ENCODE measurements at regions not wholly inside any gene's neighbourhood (a gene's known extent, or its start where the extent isn't known, plus 50 kb on each side); places are given as distances from the start of the nearest gene placed in this dataset.

- DNase-seq (ENCODE audit: low read depth), result no peak
- no peak overlapping the region for H3K27ac ChIP-seq (ENCODE audit: low read depth, low read length)
- TF ChIP-seq EZH2 (IDR thresholded peaks at IDR 0.05; ENCODE audit: insufficient read depth, low read length), result no peak
- TF ChIP-seq, protein P1, sequence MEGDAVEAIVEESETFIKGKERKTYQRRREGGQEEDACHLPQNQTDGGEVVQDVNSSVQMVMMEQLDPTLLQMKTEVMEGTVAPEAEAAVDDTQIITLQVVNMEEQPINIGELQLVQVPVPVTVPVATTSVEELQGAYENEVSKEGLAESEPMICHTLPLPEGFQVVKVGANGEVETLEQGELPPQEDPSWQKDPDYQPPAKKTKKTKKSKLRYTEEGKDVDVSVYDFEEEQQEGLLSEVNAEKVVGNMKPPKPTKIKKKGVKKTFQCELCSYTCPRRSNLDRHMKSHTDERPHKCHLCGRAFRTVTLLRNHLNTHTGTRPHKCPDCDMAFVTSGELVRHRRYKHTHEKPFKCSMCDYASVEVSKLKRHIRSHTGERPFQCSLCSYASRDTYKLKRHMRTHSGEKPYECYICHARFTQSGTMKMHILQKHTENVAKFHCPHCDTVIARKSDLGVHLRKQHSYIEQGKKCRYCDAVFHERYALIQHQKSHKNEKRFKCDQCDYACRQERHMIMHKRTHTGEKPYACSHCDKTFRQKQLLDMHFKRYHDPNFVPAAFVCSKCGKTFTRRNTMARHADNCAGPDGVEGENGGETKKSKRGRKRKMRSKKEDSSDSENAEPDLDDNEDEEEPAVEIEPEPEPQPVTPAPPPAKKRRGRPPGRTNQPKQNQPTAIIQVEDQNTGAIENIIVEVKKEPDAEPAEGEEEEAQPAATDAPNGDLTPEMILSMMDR (IDR thresholded peaks at IDR 0.05; ENCODE audit: insufficient read depth, low read depth, low read length), result no peak
Observed at GRCh38 chr14:85907536-85907935, 377.6 kb downstream of the FLRT2 start.

DNA sequence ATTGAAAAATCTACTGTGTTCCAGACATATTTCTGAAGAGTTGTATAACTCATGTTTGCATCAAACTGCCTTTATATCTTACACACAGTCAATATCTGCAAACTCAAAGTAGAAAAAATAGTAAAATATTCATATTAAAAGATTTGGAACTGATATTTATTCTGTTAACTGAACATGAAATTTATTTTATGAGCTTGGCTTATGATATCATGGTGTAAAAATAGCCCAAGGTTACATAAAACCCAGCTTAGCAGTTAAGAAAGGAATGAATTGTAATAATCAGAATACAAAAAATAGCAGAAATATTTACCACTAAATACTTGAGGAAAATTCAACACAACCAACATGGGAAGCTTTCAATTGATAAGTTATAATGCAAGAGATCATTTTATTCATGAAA is 367.9 kb downstream of the FLRT2 start:
- no peaks in the 10 kb centered on the region for H3K36me3 ChIP-seq (ENCODE audit: insufficient read depth, low read length)
- H3K9me3 ChIP-seq (ENCODE audit: insufficient read depth, low read depth, low read length), result no peaks in the 10 kb centered on the region
- Mint-ChIP-seq H3K27me3 (ENCODE audit: low read depth, unreplicated experiment) (no peaks in the 10 kb centered on the region), H3K9me3 (ENCODE audit: unreplicated experiment) (no peaks in the 10 kb centered on the region), H3K36me3 (ENCODE audit: low read depth, unreplicated experiment) (no peaks in the 10 kb centered on the region), H3K27ac (ENCODE audit: unreplicated experiment) (no peak overlapping the region), H3K4me3 (ENCODE audit: unreplicated experiment) (no peak overlapping the region), H3K4me1 (ENCODE audit: low read depth, unreplicated experiment) (no peaks in the 10 kb centered on the region)
- H3K4me2 ChIP-seq (ENCODE audit: low read length), result no peak overlapping the region
- H3K4me1 ChIP-seq (ENCODE audit: insufficient read depth, low read length), result no peaks in the 10 kb centered on the region
- DNase-seq (ENCODE audit: low read depth) (no peak), FAIRE-seq (no peak)
- H4K20me1 ChIP-seq (ENCODE audit: insufficient read depth, low read length), result no peaks in the 10 kb centered on the region
- no peak for TF ChIP-seq EZH2 (IDR thresholded peaks at IDR 0.05; ENCODE audit: insufficient read depth, low read length)
- TF ChIP-seq, protein P1 (IDR thresholded peaks at IDR 0.05; ENCODE audit: insufficient read depth, low read depth, low read length), result no peak
- H3K79me2 ChIP-seq (ENCODE audit: insufficient read depth, low read length), result no peaks in the 10 kb centered on the region
- no peak overlapping the region for H3K4me3 ChIP-seq (ENCODE audit: insufficient read depth, low read depth, low read length)
- no peak overlapping the region for H2AFZ ChIP-seq (ENCODE audit: low read depth, low read length)
- H3K9ac ChIP-seq (ENCODE audit: low read length), result no peak overlapping the region
- no peaks in the 10 kb centered on the region for H3K27me3 ChIP-seq (ENCODE audit: insufficient read depth, low read length)
- no peak overlapping the region for H3K27ac ChIP-seq (ENCODE audit: low read depth, low read length)

More at GRCh38 chr14:85907536-85907935, 377.6 kb downstream of the FLRT2 start:
- H2AFZ ChIP-seq (ENCODE audit: low read depth, low read length), result no peak overlapping the region
- no peaks in the 10 kb centered on the region for H3K36me3 ChIP-seq (ENCODE audit: insufficient read depth, low read length)
- H3K4me1 ChIP-seq (ENCODE audit: insufficient read depth, low read length), result no peaks in the 10 kb centered on the region
- H3K27ac Mint-ChIP-seq (ENCODE audit: unreplicated experiment), result no peak overlapping the region
- no peaks in the 10 kb centered on the region for H3K79me2 ChIP-seq (ENCODE audit: insufficient read depth, low read length)
- H3K27me3 Mint-ChIP-seq (ENCODE audit: low read depth, unreplicated experiment), result no peaks in the 10 kb centered on the region
- H3K4me2 ChIP-seq (ENCODE audit: low read length), result no peak overlapping the region
- no peak overlapping the region for H3K4me3 ChIP-seq (ENCODE audit: insufficient read depth, low read depth, low read length)
- H3K4me1 Mint-ChIP-seq (ENCODE audit: low read depth, unreplicated experiment), result no peaks in the 10 kb centered on the region
- H3K27me3 ChIP-seq (ENCODE audit: insufficient read depth, low read length), result no peaks in the 10 kb centered on the region
- no peak overlapping the region for H3K4me3 Mint-ChIP-seq (ENCODE audit: unreplicated experiment)
- FAIRE-seq, result no peak
- H3K9me3 ChIP-seq (ENCODE audit: insufficient read depth, low read depth, low read length), result no peaks in the 10 kb centered on the region
- H4K20me1 ChIP-seq (ENCODE audit: insufficient read depth, low read length), result no peaks in the 10 kb centered on the region
- no peak overlapping the region for H3K9ac ChIP-seq (ENCODE audit: low read length)
- no peaks in the 10 kb centered on the region for H3K9me3 Mint-ChIP-seq (ENCODE audit: unreplicated experiment)
- H3K36me3 Mint-ChIP-seq (ENCODE audit: low read depth, unreplicated experiment), result no peaks in the 10 kb centered on the region

DNA sequence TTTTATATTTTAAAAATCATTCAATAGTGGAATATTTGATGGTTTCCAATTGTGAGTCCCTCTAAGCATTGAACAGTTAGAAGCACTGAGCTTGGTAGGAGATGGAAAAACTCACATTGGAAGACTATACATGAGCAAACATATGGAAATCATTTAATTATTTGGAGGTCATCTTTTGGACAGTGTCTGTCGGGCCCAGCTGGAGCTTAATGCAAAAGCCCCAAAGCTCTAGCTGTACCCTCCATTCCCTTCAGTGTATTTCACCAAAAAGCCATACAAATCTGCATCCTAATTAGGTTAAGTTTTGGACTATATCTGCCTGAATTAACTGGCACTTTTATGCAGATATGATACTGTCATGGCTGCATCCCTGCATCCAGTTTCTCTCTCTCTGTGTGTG is 365.7 kb downstream of the FLRT2 start:
- no peak overlapping the region for H3K4me2 ChIP-seq (ENCODE audit: low read length)
- H3K4me1 ChIP-seq (ENCODE audit: insufficient read depth, low read length), result no peaks in the 10 kb centered on the region
- H3K9me3 ChIP-seq (ENCODE audit: insufficient read depth, low read depth, low read length), result no peaks in the 10 kb centered on the region
- DNase-seq (ENCODE audit: low read depth) (no peak), FAIRE-seq (no peak)
- no peak overlapping the region for H3K4me3 Mint-ChIP-seq (ENCODE audit: unreplicated experiment)
- no peak overlapping the region for H3K27ac Mint-ChIP-seq (ENCODE audit: unreplicated experiment)
- no peak overlapping the region for H3K27ac ChIP-seq (ENCODE audit: low read depth, low read length)
- no peak for TF ChIP-seq EZH2 (IDR thresholded peaks at IDR 0.05; ENCODE audit: insufficient read depth, low read length)
- TF ChIP-seq, protein P1 (IDR thresholded peaks at IDR 0.05; ENCODE audit: insufficient read depth, low read depth, low read length), result no peak
- no peaks in the 10 kb centered on the region for H3K27me3 Mint-ChIP-seq (ENCODE audit: low read depth, unreplicated experiment)
- no peak overlapping the region for H3K9ac ChIP-seq (ENCODE audit: low read length)
- no peaks in the 10 kb centered on the region for H3K4me1 Mint-ChIP-seq (ENCODE audit: low read depth, unreplicated experiment)
- H3K36me3 ChIP-seq (ENCODE audit: insufficient read depth, low read length), result no peaks in the 10 kb centered on the region
- no peaks in the 10 kb centered on the region for H3K79me2 ChIP-seq (ENCODE audit: insufficient read depth, low read length)
- H3K36me3 Mint-ChIP-seq (ENCODE audit: low read depth, unreplicated experiment), result no peaks in the 10 kb centered on the region
- H2AFZ ChIP-seq (ENCODE audit: low read depth, low read length), result no peak overlapping the region
- H4K20me1 ChIP-seq (ENCODE audit: insufficient read depth, low read length), result no peaks in the 10 kb centered on the region
- no peaks in the 10 kb centered on the region for H3K27me3 ChIP-seq (ENCODE audit: insufficient read depth, low read length)
- no peaks in the 10 kb centered on the region for H3K9me3 Mint-ChIP-seq (ENCODE audit: unreplicated experiment)
- H3K4me3 ChIP-seq (ENCODE audit: insufficient read depth, low read depth, low read length), result no peak overlapping the region
